ENCODE measurements at regions not wholly inside any gene's neighbourhood (a gene's known extent, or its start where the extent isn't known, plus 50 kb on each side); places are given as distances from the start of the nearest gene placed in this dataset.

DNA sequence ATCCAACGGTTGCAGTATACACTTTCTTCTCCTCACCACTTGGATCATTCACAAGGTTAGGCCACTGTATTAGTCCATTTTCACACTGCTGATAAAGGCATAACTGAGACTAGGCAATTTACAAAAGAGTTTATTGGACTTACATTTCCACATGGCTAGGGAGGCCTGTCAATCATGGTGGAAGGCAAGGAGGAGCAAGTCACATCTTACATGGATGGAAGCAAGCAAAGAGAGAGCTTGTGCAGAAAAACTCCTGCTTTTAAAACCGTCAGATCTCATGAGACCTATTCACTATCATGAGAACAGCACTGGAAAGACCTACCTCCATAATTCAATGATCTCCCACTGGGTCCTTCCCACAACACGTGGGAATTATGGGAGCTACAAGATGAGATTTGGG lies 81.8 kb upstream of the DAP start:
- no peak for DNase-seq

GRCh38 chr5:10839916-10840599 lies 79.0 kb upstream of the DAP start:
- DNase-seq = no peak

DNA sequence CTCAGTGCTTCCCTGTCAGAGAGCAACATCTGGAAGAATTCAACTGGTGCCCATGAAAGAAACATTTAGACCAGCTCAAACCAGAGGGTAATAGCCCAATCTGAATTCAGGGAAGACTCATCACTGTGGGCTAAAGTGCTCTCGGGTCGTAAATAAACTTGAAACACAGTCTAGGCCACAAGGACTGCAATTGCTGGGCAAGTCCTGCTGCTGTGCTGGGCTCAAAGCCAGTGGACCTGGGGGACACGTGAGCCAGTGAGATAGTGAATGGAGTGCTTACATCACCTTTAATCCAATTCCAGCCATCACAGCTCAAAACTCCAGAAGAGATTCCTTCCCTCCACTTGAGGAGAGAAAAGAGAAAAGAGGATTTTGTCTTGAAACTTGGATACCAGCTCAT lies 78.1 kb upstream of the DAP start:
- DNase-seq = peak; percentile 31

DNA sequence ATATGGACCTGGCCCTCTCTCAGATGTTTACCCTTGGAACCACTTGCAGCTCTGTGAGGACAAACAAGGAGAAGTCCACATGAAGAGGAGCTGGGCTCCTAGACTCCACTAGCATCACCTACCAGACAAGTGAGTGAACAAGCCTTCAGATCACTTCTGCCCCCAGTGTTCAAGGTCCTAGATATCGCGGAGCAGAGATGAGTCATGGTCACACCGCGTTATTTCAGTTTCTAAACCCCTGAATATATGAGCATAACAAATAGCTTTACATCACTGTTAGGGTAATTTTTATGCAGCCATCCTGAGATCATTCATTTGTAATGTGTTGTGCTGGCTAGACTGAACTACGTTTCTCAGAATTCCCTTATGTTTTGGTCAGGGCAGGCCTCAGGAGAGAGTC lies 77.0 kb upstream of the DAP start:
- DNase-seq = no peak

- peak; percentile 73 for DNase-seq
These were observed 76.0 kb upstream of the DAP start for GRCh38 chr5:10836986-10837385.

DNA sequence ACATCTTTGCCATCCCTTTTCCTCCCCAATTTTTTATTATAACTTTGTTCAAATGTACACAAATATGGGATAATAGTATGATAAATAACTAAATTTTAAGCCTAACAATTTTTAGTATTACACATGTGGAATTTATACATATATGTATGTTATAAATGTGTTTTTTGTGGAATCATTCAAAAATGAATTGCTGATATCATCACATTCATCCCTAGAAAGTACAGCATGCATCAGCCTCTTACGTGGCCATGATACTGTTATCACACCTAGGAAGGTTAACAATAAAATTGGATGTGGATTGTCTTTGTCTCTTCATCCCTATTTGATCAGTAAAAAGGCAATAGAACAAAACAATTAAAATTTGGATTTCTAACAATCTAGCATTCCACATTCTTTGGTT lies 73.7 kb upstream of the DAP start:
- no peak for DNase-seq

DNA sequence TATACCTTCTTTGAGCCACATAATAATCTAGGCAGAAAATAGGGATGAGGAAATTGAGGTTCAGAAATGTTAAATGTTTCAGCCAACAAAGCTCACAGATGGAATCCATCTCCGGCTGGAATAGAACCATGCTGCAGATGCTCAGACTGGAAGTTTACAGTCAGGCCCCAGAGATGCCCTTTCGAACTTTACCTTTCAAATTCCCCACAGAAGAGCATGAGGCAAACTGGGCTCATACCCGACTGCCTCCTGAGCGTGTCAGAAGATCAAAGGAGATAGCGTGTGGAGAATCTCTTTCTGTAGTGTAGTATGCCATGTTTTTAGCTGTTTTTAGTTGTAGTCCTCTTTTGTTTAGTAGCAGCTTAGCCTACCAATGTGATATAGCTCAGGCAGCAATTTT lies 72.0 kb upstream of the DAP start:
- DNase-seq = peak; percentile 37

GRCh38 chr5:10832421-10832820 lies 71.4 kb upstream of the DAP start:
- DNase-seq = no peak

DNA sequence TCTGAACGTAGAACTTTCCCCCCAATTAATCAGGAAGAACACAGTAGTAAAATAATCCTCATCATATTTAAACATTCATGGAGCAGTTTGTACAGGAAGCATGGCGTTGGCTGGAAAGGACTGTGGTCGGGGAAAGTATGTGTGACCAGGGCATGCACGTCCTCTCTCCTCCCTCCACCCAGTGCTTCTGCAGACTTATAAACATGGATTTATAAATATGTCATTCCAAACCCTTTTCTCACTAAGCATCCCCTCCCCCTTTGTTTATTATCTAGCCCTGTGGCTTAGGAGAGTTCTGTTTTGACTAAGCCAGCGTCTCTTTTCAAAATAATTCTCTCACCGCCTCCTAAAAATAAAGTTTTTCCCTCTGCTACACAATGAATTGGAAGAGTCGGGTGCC lies 70.4 kb upstream of the DAP start:
- DNase-seq = peak; percentile 81

GRCh38 chr5:10828241-10828640 lies 67.2 kb upstream of the DAP start:
- peak; percentile 65 for DNase-seq

GRCh38 chr5:10827571-10827970 lies 66.5 kb upstream of the DAP start:
- peak; percentile 13 for DNase-seq

- no peak for DNase-seq
These were observed 65.9 kb upstream of the DAP start for GRCh38 chr5:10826971-10827370.

- no peak for DNase-seq
These were observed 65.0 kb upstream of the DAP start for GRCh38 chr5:10825897-10826644.

DNA sequence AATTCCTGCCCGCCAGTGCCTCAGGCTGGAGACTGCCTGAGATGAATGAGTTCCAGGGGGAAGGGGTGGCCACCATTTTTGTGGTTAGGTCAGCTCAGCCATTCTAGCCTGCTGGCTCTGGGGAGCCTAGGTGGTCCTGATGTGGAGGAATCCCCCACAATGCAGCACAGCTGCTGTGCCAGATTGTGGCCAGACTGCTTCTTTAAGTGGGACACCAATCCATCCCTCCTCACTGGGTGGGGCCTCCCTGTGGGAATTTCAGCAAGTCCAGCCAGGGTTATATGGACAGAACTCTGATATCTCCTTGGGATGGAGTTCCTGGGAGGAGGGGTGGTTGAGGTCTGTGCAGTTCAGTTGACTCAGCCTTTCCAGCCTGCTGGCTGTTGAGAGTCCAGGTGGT lies 51.2 kb upstream of the DAP start:
- DNase-seq = peak; percentile 18
